Stomach smooth muscle (tissue), 2 donors: ENCODE measurements at regions not wholly inside any gene's neighbourhood (a gene's known extent, or its start where the extent isn't known, plus 50 kb on each side); places are given as distances from the start of the nearest gene placed in this dataset.

Source experiments
- H3K27ac ChIP-seq: one replicate; pipeline ENCODE4 v1.7.0; 2013; ENCODE audit warnings: mild to moderate bottlenecking, low read length, inconsistent platforms
- H3K27me3 ChIP-seq, 2 donors: one replicate each; pipeline ENCODE4 v1.7.0; 2013; ENCODE audit warnings: low read length in 2 of 2; ENCODE audit not compliant: insufficient read depth in 2 of 2, control insufficient read depth in 1 of 2
- H3K36me3 ChIP-seq, 2 donors: one replicate each; pipeline ENCODE4 v1.7.0; 2013; ENCODE audit warnings: low read length in 2 of 2; ENCODE audit not compliant: control insufficient read depth in 2 of 2, insufficient read depth in 2 of 2
- H3K4me1 ChIP-seq: one replicate; pipeline ENCODE4 v1.7.0; 2013; ENCODE audit warnings: low read length; ENCODE audit not compliant: control insufficient read depth, insufficient read depth
- H3K4me3 ChIP-seq, 2 donors: one replicate each; pipeline ENCODE4 v1.7.0; 2013; ENCODE audit warnings: low read length in 2 of 2
- H3K9ac ChIP-seq, 2 donors: one replicate each; pipeline ENCODE4 v1.7.0; 2013; ENCODE audit warnings: low read length in 2 of 2, mild to moderate bottlenecking in 1 of 2
- H3K9me3 ChIP-seq, 2 donors: one replicate each; pipeline ENCODE4 v1.7.0; 2013; ENCODE audit warnings: low read length in 2 of 2; ENCODE audit not compliant: control insufficient read depth in 2 of 2
- donor health status: healthy.
- donor health status: Pancreatic carcinoma.

- Histone ChIP-seq H3K9ac (no peak overlapping the region), H3K4me1 (peaks cover 19% of the 10 kb centered on the region), H3K27me3 (no peaks in the 10 kb centered on the region), H3K27ac (no peak overlapping the region), H3K9me3 (no peaks in the 10 kb centered on the region), H3K36me3 (no peaks in the 10 kb centered on the region), H3K4me3 (no peak overlapping the region)
Measured at GRCh38 chr9:89655990-89656657, 51.3 kb downstream of the GADD45G start.

- H3K9ac ChIP-seq: no peak overlapping the region
- H3K27ac ChIP-seq: no peak overlapping the region
- H3K4me1 ChIP-seq: peaks cover 31% of the 10 kb centered on the region
- H3K27me3 ChIP-seq: no peaks in the 10 kb centered on the region
- no peak overlapping the region for H3K4me3 ChIP-seq
- no peaks in the 10 kb centered on the region for H3K9me3 ChIP-seq
- no peaks in the 10 kb centered on the region for H3K36me3 ChIP-seq
Measured at GRCh38 chr9:89657295-89657694, 52.5 kb downstream of the GADD45G start.

- Histone ChIP-seq H3K9me3 (no peaks in the 10 kb centered on the region), H3K36me3 (no peaks in the 10 kb centered on the region), H3K4me3 (no peak overlapping the region), H3K27me3 (no peaks in the 10 kb centered on the region), H3K9ac (no peak overlapping the region), H3K27ac (no peak overlapping the region), H3K4me1 (peaks cover 34% of the 10 kb centered on the region)
Measured at GRCh38 chr9:89657765-89658164, 53.0 kb downstream of the GADD45G start.

GRCh38 chr9:89658401-89658800, 53.6 kb downstream of the GADD45G start:
- H3K27ac ChIP-seq: no peak overlapping the region
- no peaks in the 10 kb centered on the region for H3K27me3 ChIP-seq
- peaks cover 35% of the 10 kb centered on the region for H3K4me1 ChIP-seq

GRCh38 chr9:89658931-89659330, 54.1 kb downstream of the GADD45G start:
- H3K4me3 ChIP-seq: no peak overlapping the region

More at GRCh38 chr9:89658401-89658800, 53.6 kb downstream of the GADD45G start:
- H3K9ac ChIP-seq: no peak overlapping the region
- H3K36me3 ChIP-seq: no peaks in the 10 kb centered on the region
- peak overlapping the region in 1 of 2 donors; percentile 15 for H3K4me3 ChIP-seq
- H3K9me3 ChIP-seq: no peaks in the 10 kb centered on the region

GRCh38 chr9:89659473-89659872, 54.7 kb downstream of the GADD45G start:
- H3K27ac ChIP-seq: no peak overlapping the region
- no peak overlapping the region for H3K9ac ChIP-seq
- H3K9me3 ChIP-seq: no peaks in the 10 kb centered on the region
- no peak overlapping the region for H3K4me3 ChIP-seq
- H3K27me3 ChIP-seq: no peaks in the 10 kb centered on the region
- no peaks in the 10 kb centered on the region for H3K36me3 ChIP-seq
- H3K4me1 ChIP-seq: peaks cover 35% of the 10 kb centered on the region

More at GRCh38 chr9:89658931-89659330, 54.1 kb downstream of the GADD45G start:
- H3K27ac ChIP-seq: no peak overlapping the region
- no peaks in the 10 kb centered on the region for H3K36me3 ChIP-seq
- H3K9me3 ChIP-seq: no peaks in the 10 kb centered on the region
- H3K9ac ChIP-seq: no peak overlapping the region
- peaks cover 35% of the 10 kb centered on the region for H3K4me1 ChIP-seq
- H3K27me3 ChIP-seq: no peaks in the 10 kb centered on the region

- no peaks in the 10 kb centered on the region for H3K36me3 ChIP-seq
Measured at GRCh38 chr9:89659891-89660685, 55.3 kb downstream of the GADD45G start.

GRCh38 chr9:89661391-89661949, 56.7 kb downstream of the GADD45G start:
- Histone ChIP-seq H3K4me1 (peaks cover 31% of the 10 kb centered on the region), H3K9ac (no peak overlapping the region), H3K27ac (peak overlapping the region; percentile 70), H3K9me3 (no peaks in the 10 kb centered on the region), H3K4me3 (peak overlapping the region; percentile 61 to 68), H3K27me3 (no peaks in the 10 kb centered on the region), H3K36me3 (no peaks in the 10 kb centered on the region)

More at GRCh38 chr9:89659891-89660685, 55.3 kb downstream of the GADD45G start:
- Histone ChIP-seq H3K27me3 (no peaks in the 10 kb centered on the region), H3K4me1 (peaks cover 34% of the 10 kb centered on the region), H3K27ac (no peak overlapping the region), H3K9me3 (no peaks in the 10 kb centered on the region), H3K4me3 (no peak overlapping the region), H3K9ac (no peak overlapping the region)

- Histone ChIP-seq H3K4me1 (peaks cover 31% of the 10 kb centered on the region), H3K9me3 (no peaks in the 10 kb centered on the region), H3K4me3 (peak overlapping the region; percentile 61 to 68), H3K27me3 (no peaks in the 10 kb centered on the region), H3K9ac (peak overlapping the region; percentile 30 to 62), H3K27ac (peak overlapping the region; percentile 70), H3K36me3 (no peaks in the 10 kb centered on the region)
Measured at GRCh38 chr9:89661956-89662717, 57.3 kb downstream of the GADD45G start.
